Uterus (tissue), 3 donors: ENCODE measurements at regions not wholly inside any gene's neighbourhood (a gene's known extent, or its start where the extent isn't known, plus 50 kb on each side); places are given as distances from the start of the nearest gene placed in this dataset.

Experiments used
- DNase-seq, 2 donors: peaks; one replicate each; pipeline ENCODE4 v3.0.0-alpha.2; 2019 to 2020
- H3K27ac ChIP-seq, 2 donors: fragments of 200-600 bp; sonication (generic); 1 replicate in 1 of 2; 2 replicates in 1 of 2; pipeline ENCODE4 v1.5.1; 2016 to 2018
- H3K27me3 ChIP-seq, 2 donors: fragments of 200-600 bp; sonication (generic); one replicate each; pipeline ENCODE4 v1.5.1; 2018 to 2019; ENCODE audit warnings: control low read depth in 1 of 2
- H3K36me3 ChIP-seq, 2 donors: fragments of 200-600 bp; sonication (generic); one replicate each; pipeline ENCODE4 v1.5.1; 2019; ENCODE audit warnings: control low read depth in 1 of 2
- H3K4me1 ChIP-seq, 2 donors: fragments of 200-600 bp; sonication (generic); one replicate each; pipeline ENCODE4 v1.5.1; 2018 to 2019; ENCODE audit warnings: control low read depth in 1 of 2
- H3K4me3 ChIP-seq, 2 donors: fragments of 200-600 bp; sonication (generic); 1 replicate in 1 of 2; 2 replicates in 1 of 2; pipeline ENCODE4 v1.5.1; 2018 to 2019; ENCODE audit warnings: mild to moderate bottlenecking in 1 of 2
- H3K9me3 ChIP-seq, 2 donors: fragments of 200-600 bp; sonication (generic); one replicate each; pipeline ENCODE4 v1.5.1; 2019; ENCODE audit warnings: control low read depth in 1 of 2
- POLR2A ChIP-seq, 2 donors: fragments of 450-650 bp; IDR thresholded peaks; one replicate each; pipeline ENCODE4 v1.6.1; 2016; ENCODE audit warnings: antibody characterized with exemption in 2 of 2, mild to moderate bottlenecking in 1 of 2, moderate library complexity in 1 of 2
- intact Hi-C: fragments of 100-400 bp; cut with DNase I; formaldehyde crosslinking; loops from one replicate; pipeline ENCODE4 v1.15.1; 2023; ENCODE audit warnings: low total_unique reads
- TF ChIP-seq, protein P1 (sequence below), 4 experiments: fragments of 200-600 bp in 2 of 4; fragments of 450-650 bp in 2 of 4; sonication (generic) in 2 of 4; IDR thresholded peaks; one replicate each; pipeline ENCODE4 v1.5.1; 2016 to 2019; ENCODE audit warnings: antibody characterized with exemption in 4 of 4, mild to moderate bottlenecking in 2 of 4, moderate library complexity in 1 of 4
- donor health status: DM: yes; HTN: yes; CAD: no.

DNA sequence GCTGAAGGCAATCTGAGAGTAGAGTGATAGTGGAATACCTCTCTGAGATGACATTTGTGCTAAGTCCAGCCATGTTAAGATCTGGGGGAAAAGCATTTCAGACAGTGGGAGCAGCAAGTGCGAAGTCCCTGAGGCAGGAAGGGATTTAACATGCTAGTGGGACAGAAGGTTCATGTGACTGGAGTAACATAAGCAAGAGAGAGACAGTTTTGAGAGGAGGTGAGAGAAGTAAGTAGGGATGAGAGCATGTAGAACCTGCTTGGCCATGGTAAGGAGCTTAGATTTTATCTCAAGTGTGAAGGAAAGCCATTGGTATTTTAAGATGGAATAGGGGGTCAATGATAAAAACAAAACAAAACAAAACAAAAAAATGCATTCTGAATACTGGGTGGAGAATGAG, 358.6 kb upstream of the KCNH8 start:
- no peaks in the 10 kb centered on the region for H3K27me3 ChIP-seq
- TF ChIP-seq POLR2A (IDR thresholded peaks at IDR 0.05), result no peak
- TF ChIP-seq, protein P1, sequence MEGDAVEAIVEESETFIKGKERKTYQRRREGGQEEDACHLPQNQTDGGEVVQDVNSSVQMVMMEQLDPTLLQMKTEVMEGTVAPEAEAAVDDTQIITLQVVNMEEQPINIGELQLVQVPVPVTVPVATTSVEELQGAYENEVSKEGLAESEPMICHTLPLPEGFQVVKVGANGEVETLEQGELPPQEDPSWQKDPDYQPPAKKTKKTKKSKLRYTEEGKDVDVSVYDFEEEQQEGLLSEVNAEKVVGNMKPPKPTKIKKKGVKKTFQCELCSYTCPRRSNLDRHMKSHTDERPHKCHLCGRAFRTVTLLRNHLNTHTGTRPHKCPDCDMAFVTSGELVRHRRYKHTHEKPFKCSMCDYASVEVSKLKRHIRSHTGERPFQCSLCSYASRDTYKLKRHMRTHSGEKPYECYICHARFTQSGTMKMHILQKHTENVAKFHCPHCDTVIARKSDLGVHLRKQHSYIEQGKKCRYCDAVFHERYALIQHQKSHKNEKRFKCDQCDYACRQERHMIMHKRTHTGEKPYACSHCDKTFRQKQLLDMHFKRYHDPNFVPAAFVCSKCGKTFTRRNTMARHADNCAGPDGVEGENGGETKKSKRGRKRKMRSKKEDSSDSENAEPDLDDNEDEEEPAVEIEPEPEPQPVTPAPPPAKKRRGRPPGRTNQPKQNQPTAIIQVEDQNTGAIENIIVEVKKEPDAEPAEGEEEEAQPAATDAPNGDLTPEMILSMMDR (IDR thresholded peaks at IDR 0.05), result no peak
- no peak overlapping the region for H3K27ac ChIP-seq
- intact Hi-C loops, result no loop called here
- no peak for DNase-seq
- no peaks in the 10 kb centered on the region for H3K4me1 ChIP-seq
- no peaks in the 10 kb centered on the region for H3K9me3 ChIP-seq
- H3K4me3 ChIP-seq, result no peak overlapping the region
- no peaks in the 10 kb centered on the region for H3K36me3 ChIP-seq

DNA sequence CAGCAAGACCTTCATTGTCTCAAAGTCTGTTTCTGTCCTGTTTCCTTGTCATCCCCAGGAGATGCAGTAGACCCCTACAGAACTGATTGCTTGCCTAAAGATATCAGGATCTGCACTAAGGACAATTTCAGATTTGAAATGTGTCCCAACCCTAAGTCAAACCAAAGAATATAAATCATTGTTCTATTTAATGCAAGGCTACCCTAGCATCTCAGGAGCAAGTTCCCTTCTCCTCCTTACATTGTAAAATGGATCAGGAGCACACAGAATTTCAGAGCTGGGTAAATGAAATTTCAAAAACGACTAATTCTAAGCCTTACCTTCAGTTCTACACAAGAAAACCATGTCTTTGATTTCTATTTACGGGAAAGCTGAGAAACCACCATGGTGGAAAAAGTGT, 360.9 kb upstream of the KCNH8 start:
- no peak for DNase-seq
- Histone ChIP-seq H3K27ac (no peak overlapping the region), H3K9me3 (no peaks in the 10 kb centered on the region), H3K36me3 (no peaks in the 10 kb centered on the region), H3K4me1 (no peaks in the 10 kb centered on the region), H3K27me3 (no peaks in the 10 kb centered on the region), H3K4me3 (no peak overlapping the region)
- intact Hi-C loops, result no loop called here
- TF ChIP-seq POLR2A (IDR thresholded peaks at IDR 0.05), result no peak
- TF ChIP-seq, protein P1 (IDR thresholded peaks at IDR 0.05), result no peak

DNA sequence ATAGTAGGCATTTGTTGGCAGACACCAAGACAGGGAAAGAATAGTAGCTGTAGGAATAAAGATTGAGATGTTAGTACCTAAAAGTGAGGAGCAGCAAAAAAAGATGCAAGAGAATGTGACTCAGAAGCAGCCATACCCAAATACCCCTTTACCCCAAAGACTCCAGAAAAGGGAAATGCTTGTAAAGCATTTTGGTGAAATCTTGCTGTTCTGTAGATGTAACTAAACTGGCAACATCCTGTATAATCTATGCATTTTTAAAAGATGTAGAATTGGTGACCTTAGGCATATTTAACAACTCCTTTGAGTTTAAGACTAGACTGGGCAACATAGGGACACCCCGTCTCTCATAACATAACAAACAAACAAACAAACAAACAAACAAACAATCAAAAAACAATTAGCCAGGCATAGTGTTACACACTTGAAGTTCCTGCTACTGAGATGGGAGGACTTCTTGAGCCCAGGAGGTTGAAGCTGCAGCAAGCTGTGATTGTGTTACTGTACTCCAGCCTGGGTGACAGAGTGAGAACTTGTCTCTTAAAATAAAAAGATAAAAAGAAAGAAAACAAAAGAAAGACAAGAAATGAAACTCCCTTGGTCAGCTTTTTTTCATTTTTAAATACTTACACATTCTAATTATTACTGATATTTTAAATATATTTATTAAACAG, 361.5 kb upstream of the KCNH8 start:
- H3K27ac ChIP-seq, result no peak overlapping the region
- H3K4me3 ChIP-seq, result no peak overlapping the region
- H3K36me3 ChIP-seq, result no peaks in the 10 kb centered on the region
- TF ChIP-seq, protein P1 (IDR thresholded peaks at IDR 0.05), result no peak
- TF ChIP-seq POLR2A (IDR thresholded peaks at IDR 0.05), result no peak
- no peaks in the 10 kb centered on the region for H3K27me3 ChIP-seq
- no peaks in the 10 kb centered on the region for H3K4me1 ChIP-seq
- no peaks in the 10 kb centered on the region for H3K9me3 ChIP-seq
- no peak for DNase-seq
- intact Hi-C loops, result no loop called here

DNA sequence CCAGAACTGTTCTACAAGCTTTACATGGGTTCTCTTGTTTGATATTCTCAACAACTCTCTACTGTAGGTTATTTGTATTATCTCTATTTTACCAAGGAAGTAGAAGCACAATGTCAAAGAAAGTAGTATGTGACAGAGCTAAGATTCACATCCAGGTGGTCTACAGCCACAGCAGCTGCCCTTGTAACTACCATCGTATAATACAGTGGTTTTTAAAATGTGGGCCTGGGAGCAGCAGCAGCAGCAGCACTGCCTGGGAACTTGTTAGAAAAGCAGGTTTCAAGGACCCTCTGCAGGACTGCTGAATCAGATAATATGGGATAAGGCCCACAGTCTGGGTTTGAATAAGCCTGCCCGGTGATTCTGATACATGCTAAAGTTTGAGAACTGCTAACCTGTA, 357.1 kb upstream of the SATB1 start:
- no peak overlapping the region for H3K27ac ChIP-seq
- no peaks in the 10 kb centered on the region for H3K36me3 ChIP-seq
- intact Hi-C loops, result no loop called here
- H3K9me3 ChIP-seq, result no peaks in the 10 kb centered on the region
- no peak for DNase-seq
- H3K27me3 ChIP-seq, result no peaks in the 10 kb centered on the region
- TF ChIP-seq POLR2A (IDR thresholded peaks at IDR 0.05), result no peak
- TF ChIP-seq, protein P1 (IDR thresholded peaks at IDR 0.05), result no peak
- no peak overlapping the region for H3K4me3 ChIP-seq
- no peaks in the 10 kb centered on the region for H3K4me1 ChIP-seq

DNA sequence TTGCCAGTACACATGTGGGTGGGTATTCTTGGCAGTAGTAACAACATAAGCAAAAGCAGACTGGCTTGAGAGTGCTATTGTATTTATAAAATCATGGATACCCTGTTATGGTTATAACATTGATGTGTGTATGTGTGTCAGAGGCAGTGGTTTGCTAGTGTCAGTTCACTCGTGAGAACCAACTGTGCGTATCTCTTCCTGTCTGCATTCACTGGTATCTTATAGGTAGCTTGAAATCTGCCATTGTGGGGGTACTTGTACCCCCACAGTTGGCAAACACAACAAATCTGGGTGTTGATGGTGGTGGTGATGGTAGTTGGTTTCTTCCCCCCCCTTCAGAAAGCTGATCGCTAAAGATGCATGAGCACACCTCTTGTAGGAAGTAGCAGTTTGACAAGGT, 355.8 kb upstream of the SATB1 start:
- TF ChIP-seq POLR2A (IDR thresholded peaks at IDR 0.05), result no peak
- TF ChIP-seq, protein P1 (IDR thresholded peaks at IDR 0.05), result no peak
- no peaks in the 10 kb centered on the region for H3K9me3 ChIP-seq
- intact Hi-C loops, result no loop called here
- no peak for DNase-seq
- no peaks in the 10 kb centered on the region for H3K27me3 ChIP-seq
- H3K27ac ChIP-seq, result no peak overlapping the region
- no peak overlapping the region for H3K4me3 ChIP-seq
- H3K4me1 ChIP-seq, result no peaks in the 10 kb centered on the region
- H3K36me3 ChIP-seq, result no peaks in the 10 kb centered on the region
